ENCODE measurements at regions not wholly inside any gene's neighbourhood (a gene's known extent, or its start where the extent isn't known, plus 50 kb on each side); places are given as distances from the start of the nearest gene placed in this dataset.

- DNase-seq, result no peak
These were observed 55.1 kb downstream of the PJA1 start for GRCh38 chrX:69110116-69110530.

GRCh38 chrX:69109706-69110105 lies 55.5 kb downstream of the PJA1 start:
- peak; percentile 31 for DNase-seq

- DNase-seq, result no peak
These were observed 56.1 kb downstream of the PJA1 start for GRCh38 chrX:69109036-69109663.

GRCh38 chrX:69107747-69108401 lies 57.4 kb downstream of the PJA1 start:
- no peak for DNase-seq

- peak; percentile 70 for DNase-seq
These were observed 58.0 kb downstream of the PJA1 start for GRCh38 chrX:69107231-69107739.

GRCh38 chrX:69104756-69105434 lies 60.4 kb downstream of the PJA1 start:
- DNase-seq, result no peak

- no peak for DNase-seq
These were observed 61.7 kb downstream of the PJA1 start for GRCh38 chrX:69103539-69103938.

- no peak for DNase-seq
These were observed 62.5 kb downstream of the PJA1 start for GRCh38 chrX:69102612-69103194.

GRCh38 chrX:69101683-69102251 lies 63.5 kb downstream of the PJA1 start:
- no peak for DNase-seq

GRCh38 chrX:69100478-69100877 lies 64.8 kb downstream of the PJA1 start:
- no peak for DNase-seq

- DNase-seq, result no peak
These were observed 67.6 kb downstream of the PJA1 start for GRCh38 chrX:69097451-69098236.

- no peak for DNase-seq
These were observed 68.3 kb downstream of the PJA1 start for GRCh38 chrX:69096963-69097362.

GRCh38 chrX:69094977-69095669 lies 70.1 kb downstream of the PJA1 start:
- DNase-seq, result no peak

- DNase-seq, result peak; percentile 39
These were observed 71.0 kb downstream of the PJA1 start for GRCh38 chrX:69093960-69094871.

GRCh38 chrX:69090022-69090421 lies 75.2 kb downstream of the PJA1 start:
- DNase-seq, result no peak

GRCh38 chrX:69089203-69089602 lies 76.0 kb downstream of the PJA1 start:
- DNase-seq, result peak; percentile 49

GRCh38 chrX:69088171-69088938 lies 76.9 kb downstream of the PJA1 start:
- peak; percentile 80 for DNase-seq

- no peak for DNase-seq
These were observed 79.4 kb downstream of the PJA1 start for GRCh38 chrX:69085826-69086225.

- DNase-seq, result no peak
These were observed 80.1 kb downstream of the PJA1 start for GRCh38 chrX:69085151-69085550.

GRCh38 chrX:69083801-69084200 lies 81.5 kb downstream of the PJA1 start:
- DNase-seq, result no peak

Measured in femur (tissue), 1 donor.